ENCODE measurements at regions not wholly inside any gene's neighbourhood (a gene's known extent, or its start where the extent isn't known, plus 50 kb on each side); places are given as distances from the start of the nearest gene placed in this dataset.

GRCh38 chr16:73248316-73248715 lies 200.4 kb upstream of the ZFHX3 start:
- ATAC-seq (ENCODE audit: low read depth) (no peak), DNase-seq (ENCODE audit: low spot score) (no peak)
- no peak for TF ChIP-seq CTCF (IDR thresholded peaks at IDR 0.05; ENCODE audit: poor library complexity, severe bottlenecking)
- no peaks in the 10 kb centered on the region for H3K27me3 ChIP-seq (ENCODE audit: insufficient read depth, poor library complexity, severe bottlenecking)
- H3K4me3 ChIP-seq (ENCODE audit: severe bottlenecking) = no peak overlapping the region
- H3K27ac ChIP-seq (ENCODE audit: poor library complexity, severe bottlenecking) = no peak overlapping the region
- no peaks in the 10 kb centered on the region for H3K4me1 ChIP-seq (ENCODE audit: insufficient read depth, poor library complexity, severe bottlenecking)
- no peaks in the 10 kb centered on the region for H3K9me3 ChIP-seq (ENCODE audit: severe bottlenecking)
- H3K36me3 ChIP-seq (ENCODE audit: low read depth) = no peaks in the 10 kb centered on the region

GRCh38 chr16:73240920-73241319 lies 193.0 kb upstream of the ZFHX3 start:
- DNase-seq (ENCODE audit: low spot score) (no peak), ATAC-seq (ENCODE audit: low read depth) (no peak)
- H3K27me3 ChIP-seq (ENCODE audit: insufficient read depth, poor library complexity, severe bottlenecking) = peaks cover 4% of the 10 kb centered on the region
- H3K9me3 ChIP-seq (ENCODE audit: severe bottlenecking) = no peaks in the 10 kb centered on the region
- no peaks in the 10 kb centered on the region for H3K36me3 ChIP-seq (ENCODE audit: low read depth)
- no peak for TF ChIP-seq CTCF (IDR thresholded peaks at IDR 0.05; ENCODE audit: poor library complexity, severe bottlenecking)
- H3K4me1 ChIP-seq (ENCODE audit: insufficient read depth, poor library complexity, severe bottlenecking) = no peaks in the 10 kb centered on the region
- H3K27ac ChIP-seq (ENCODE audit: poor library complexity, severe bottlenecking) = no peak overlapping the region
- no peak overlapping the region for H3K4me3 ChIP-seq (ENCODE audit: severe bottlenecking)

GRCh38 chr16:73237601-73238000 lies 189.7 kb upstream of the ZFHX3 start:
- Histone ChIP-seq H3K27ac (ENCODE audit: poor library complexity, severe bottlenecking) (no peak overlapping the region), H3K27me3 (ENCODE audit: insufficient read depth, poor library complexity, severe bottlenecking) (peaks cover 9% of the 10 kb centered on the region), H3K9me3 (ENCODE audit: severe bottlenecking) (no peaks in the 10 kb centered on the region), H3K4me3 (ENCODE audit: severe bottlenecking) (no peak overlapping the region), H3K36me3 (ENCODE audit: low read depth) (no peaks in the 10 kb centered on the region), H3K4me1 (ENCODE audit: insufficient read depth, poor library complexity, severe bottlenecking) (peaks cover 2% of the 10 kb centered on the region)
- no peak for ATAC-seq (ENCODE audit: low read depth)
- DNase-seq (ENCODE audit: low spot score) = no peak
- TF ChIP-seq CTCF (IDR thresholded peaks at IDR 0.05; ENCODE audit: poor library complexity, severe bottlenecking) = no peak

GRCh38 chr16:73234496-73234895 lies 186.6 kb upstream of the ZFHX3 start:
- DNase-seq (ENCODE audit: low spot score) (no peak), ATAC-seq (ENCODE audit: low read depth) (no peak)
- peaks cover 6% of the 10 kb centered on the region for H3K27me3 ChIP-seq (ENCODE audit: insufficient read depth, poor library complexity, severe bottlenecking)
- TF ChIP-seq CTCF (IDR thresholded peaks at IDR 0.05; ENCODE audit: poor library complexity, severe bottlenecking) = no peak
- no peak overlapping the region for H3K27ac ChIP-seq (ENCODE audit: poor library complexity, severe bottlenecking)
- H3K4me1 ChIP-seq (ENCODE audit: insufficient read depth, poor library complexity, severe bottlenecking) = peaks cover 8% of the 10 kb centered on the region
- no peaks in the 10 kb centered on the region for H3K36me3 ChIP-seq (ENCODE audit: low read depth)
- H3K9me3 ChIP-seq (ENCODE audit: severe bottlenecking) = no peaks in the 10 kb centered on the region
- no peak overlapping the region for H3K4me3 ChIP-seq (ENCODE audit: severe bottlenecking)

- H3K9me3 ChIP-seq (ENCODE audit: severe bottlenecking) = no peaks in the 10 kb centered on the region
- ATAC-seq (ENCODE audit: low read depth) (no peak), DNase-seq (ENCODE audit: low spot score) (no peak)
- no peak overlapping the region for H3K27ac ChIP-seq (ENCODE audit: poor library complexity, severe bottlenecking)
- H3K4me3 ChIP-seq (ENCODE audit: severe bottlenecking) = no peak overlapping the region
- H3K36me3 ChIP-seq (ENCODE audit: low read depth) = no peaks in the 10 kb centered on the region
- H3K4me1 ChIP-seq (ENCODE audit: insufficient read depth, poor library complexity, severe bottlenecking) = peaks cover 8% of the 10 kb centered on the region
- no peak for TF ChIP-seq CTCF (IDR thresholded peaks at IDR 0.05; ENCODE audit: poor library complexity, severe bottlenecking)
- peaks cover 6% of the 10 kb centered on the region for H3K27me3 ChIP-seq (ENCODE audit: insufficient read depth, poor library complexity, severe bottlenecking)
Observed at GRCh38 chr16:73233846-73234424, 186.0 kb upstream of the ZFHX3 start.
